Liver (tissue), 8 donors: ENCODE measurements at regions not wholly inside any gene's neighbourhood (a gene's known extent, or its start where the extent isn't known, plus 50 kb on each side); places are given as distances from the start of the nearest gene placed in this dataset.
A peak's percentile ranks its signal among the peaks of the same experiment; 100 is the strongest.
"Not testable (repeated sequence)": the region's sequence is repeated elsewhere in the genome, so short reads cannot be mapped to it uniquely, and the experiment has no call there.

ENCODE experiments used
- DNase-seq: peaks from one replicate; pipeline ENCODE4 v3.0.0-alpha.2; 2017; ENCODE audit warnings: low spot score
- H3K27ac ChIP-seq, 2 donors: one replicate each; pipeline ENCODE4 v1.7.0; 2013; ENCODE audit warnings: inconsistent platforms in 2 of 2, low read length in 2 of 2, control low read depth in 1 of 2, low read depth in 1 of 2, mild to moderate bottlenecking in 1 of 2
- H3K27me3 ChIP-seq, 4 donors: one replicate each; pipeline versions ENCODE4 v1.6.1 to v1.7.0; 2013; ENCODE audit warnings: low read length in 3 of 4, inconsistent platforms in 1 of 4, mild to moderate bottlenecking in 1 of 4, moderate library complexity in 1 of 4; ENCODE audit not compliant: control insufficient read depth in 4 of 4, insufficient read depth in 4 of 4
- H3K36me3 ChIP-seq, 4 donors: one replicate each; pipeline versions ENCODE4 v1.6.1 to v1.7.0; 2013; ENCODE audit warnings: low read length in 3 of 4, mild to moderate bottlenecking in 3 of 4, low read depth in 1 of 4, moderate library complexity in 1 of 4; ENCODE audit not compliant: control insufficient read depth in 4 of 4, insufficient read depth in 3 of 4
- H3K4me1 ChIP-seq, 4 donors: one replicate each; pipeline versions ENCODE4 v1.6.1 to v1.7.0; 2013; ENCODE audit warnings: low read length in 3 of 4, mild to moderate bottlenecking in 3 of 4, moderate library complexity in 1 of 4; ENCODE audit not compliant: control insufficient read depth in 4 of 4, insufficient read depth in 4 of 4
- H3K4me3 ChIP-seq, 3 donors: one replicate each; pipeline versions ENCODE4 v1.6.1 to v1.7.0; 2013; ENCODE audit warnings: low read length in 3 of 3, control low read depth in 1 of 3, low read depth in 1 of 3, mild to moderate bottlenecking in 1 of 3
- H3K9ac ChIP-seq, 2 donors: one replicate each; pipeline ENCODE4 v1.7.0; 2013; ENCODE audit warnings: low read length in 2 of 2, mild to moderate bottlenecking in 2 of 2, moderate library complexity in 2 of 2, control low read depth in 1 of 2, low read depth in 1 of 2
- H3K9me3 ChIP-seq, 4 donors: one replicate each; pipeline versions ENCODE4 v1.6.1 to v1.7.0; 2013; ENCODE audit warnings: low read length in 3 of 4; ENCODE audit not compliant: control insufficient read depth in 4 of 4
- EGR1 ChIP-seq, 2 donors: IDR thresholded peaks; 2 replicates each; pipeline ENCODE4 v1.6.1; 2016 to 2018; ENCODE audit warnings: antibody characterized with exemption in 2 of 2, low read depth in 2 of 2
- FOXA1 ChIP-seq: IDR thresholded peaks from 2 replicates; pipeline ENCODE4 v1.6.1; 2016; ENCODE audit warnings: antibody characterized with exemption
- FOXA2 ChIP-seq: IDR thresholded peaks from 2 replicates; pipeline ENCODE4 v1.6.1; 2016; ENCODE audit warnings: antibody characterized with exemption
- GABPA ChIP-seq, 2 donors: IDR thresholded peaks in 1 of 2; conservative IDR thresholded peaks in 1 of 2; 2 replicates each; pipeline ENCODE4 v1.6.1; 2016; ENCODE audit warnings: antibody characterized with exemption in 2 of 2, mild to moderate bottlenecking in 1 of 2, moderate library complexity in 1 of 2
- HNF4A ChIP-seq, 2 donors: conservative IDR thresholded peaks; 2 replicates each; pipeline ENCODE4 v1.6.1; 2016; ENCODE audit warnings: antibody characterized with exemption in 2 of 2, mild to moderate bottlenecking in 2 of 2
- HNF4G ChIP-seq: IDR thresholded peaks from 2 replicates; pipeline ENCODE4 v1.6.1; 2016; ENCODE audit warnings: antibody characterized with exemption
- RAD21 ChIP-seq, 2 donors: IDR thresholded peaks; 2 replicates each; pipeline ENCODE4 v1.6.1; 2016; ENCODE audit warnings: antibody characterized with exemption in 2 of 2, mild to moderate bottlenecking in 2 of 2
- RXRA ChIP-seq, 2 donors: IDR thresholded peaks; 2 replicates each; pipeline ENCODE4 v1.6.1; 2017 to 2018; ENCODE audit warnings: antibody characterized with exemption in 2 of 2, mild to moderate bottlenecking in 1 of 2
- SP1 ChIP-seq: IDR thresholded peaks from 2 replicates; pipeline ENCODE4 v1.6.1; 2018; ENCODE audit warnings: antibody characterized with exemption, mild to moderate bottlenecking
- TAF1 ChIP-seq: conservative IDR thresholded peaks from 2 replicates; pipeline ENCODE4 v1.6.1; 2016; ENCODE audit warnings: antibody characterized with exemption, mild to moderate bottlenecking
- YY1 ChIP-seq: IDR thresholded peaks from 2 replicates; pipeline ENCODE4 v1.6.1; 2016; ENCODE audit warnings: antibody characterized with exemption, mild to moderate bottlenecking
- WGBS: extraction: QIAGEN DNeasy Blood & Tissue Kit; methylation state at CpG from one replicate; pipeline ENCODE4 v1.1.7; 2013; 5-methylcytosine and 5-hydroxymethylcytosine counted together
- TF ChIP-seq, protein P1 (sequence below): IDR thresholded peaks from 2 replicates; pipeline ENCODE4 v1.6.1; 2016; ENCODE audit warnings: antibody characterized with exemption, mild to moderate bottlenecking
- TF ChIP-seq, protein P2 (sequence below): IDR thresholded peaks from 2 replicates; pipeline ENCODE4 v1.6.1; 2016; ENCODE audit warnings: antibody characterized with exemption
- TF ChIP-seq, protein P3 (sequence below): IDR thresholded peaks from 2 replicates; pipeline ENCODE4 v1.6.1; 2016; ENCODE audit warnings: antibody characterized with exemption
- TF ChIP-seq, protein P4 (sequence below): fragments of 150-350 bp; IDR thresholded peaks from 2 replicates; pipeline ENCODE4 v1.5.1; 2017; ENCODE audit warnings: improper control_type of control experiment, low read depth, low read length; ENCODE audit not compliant: missing input control
- TF ChIP-seq, protein P5 (sequence below): IDR thresholded peaks from 2 replicates; pipeline ENCODE4 v1.6.1; 2016; ENCODE audit warnings: antibody characterized with exemption
- donor health status: healthy.
- donor health status: healthy.
- donor health status: healthy.
- donor health status: healthy.
- donor health status: healthy.

DNA sequence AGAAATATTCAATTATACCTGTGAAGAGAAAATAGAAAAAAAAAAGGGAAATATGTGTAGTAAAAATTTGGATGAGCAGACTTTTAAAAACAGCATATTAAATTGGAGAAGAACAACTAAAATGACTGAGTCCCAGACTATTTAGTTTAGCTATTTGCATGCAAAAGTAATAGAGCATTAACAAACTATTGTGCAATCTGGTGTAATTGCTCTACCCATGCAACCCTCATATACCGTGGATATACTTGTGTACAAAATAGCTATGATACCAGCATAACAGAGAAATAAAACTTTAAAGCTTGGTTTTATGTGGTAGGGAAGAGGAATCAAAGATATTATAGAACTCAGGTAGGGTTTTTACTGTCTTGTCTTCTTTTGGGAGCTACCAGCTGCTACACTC, 78.7 kb upstream of the PRDM9 start:
- Histone ChIP-seq H3K36me3 (no peaks in the 10 kb centered on the region), H3K4me1 (no peaks in the 10 kb centered on the region), H3K27ac (no peak overlapping the region), H3K9me3 (no peaks in the 10 kb centered on the region), H3K9ac (no peak overlapping the region), H3K4me3 (no peak overlapping the region), H3K27me3 (no peaks in the 10 kb centered on the region)
- 34% methylated on average over 1 of the region's 1 CpG for WGBS
- TF ChIP-seq RAD21 (IDR thresholded peaks at IDR 0.05) (no peak), TAF1 (no peak), HNF4G (no peak), EGR1 (IDR thresholded peaks at IDR 0.05; ENCODE audit: low read depth in 2 of 2) (no peak), GABPA (IDR thresholded peaks at IDR 0.05 in 1 of 2, conservative IDR thresholded peaks at IDR 0.05 in 1 of 2) (no peak), SP1 (no peak), RXRA (IDR thresholded peaks at IDR 0.05) (no peak), HNF4A (conservative IDR thresholded peaks at IDR 0.05) (no peak), FOXA1 (no peak), FOXA2 (no peak), YY1 (no peak)
- TF ChIP-seq, protein P1, sequence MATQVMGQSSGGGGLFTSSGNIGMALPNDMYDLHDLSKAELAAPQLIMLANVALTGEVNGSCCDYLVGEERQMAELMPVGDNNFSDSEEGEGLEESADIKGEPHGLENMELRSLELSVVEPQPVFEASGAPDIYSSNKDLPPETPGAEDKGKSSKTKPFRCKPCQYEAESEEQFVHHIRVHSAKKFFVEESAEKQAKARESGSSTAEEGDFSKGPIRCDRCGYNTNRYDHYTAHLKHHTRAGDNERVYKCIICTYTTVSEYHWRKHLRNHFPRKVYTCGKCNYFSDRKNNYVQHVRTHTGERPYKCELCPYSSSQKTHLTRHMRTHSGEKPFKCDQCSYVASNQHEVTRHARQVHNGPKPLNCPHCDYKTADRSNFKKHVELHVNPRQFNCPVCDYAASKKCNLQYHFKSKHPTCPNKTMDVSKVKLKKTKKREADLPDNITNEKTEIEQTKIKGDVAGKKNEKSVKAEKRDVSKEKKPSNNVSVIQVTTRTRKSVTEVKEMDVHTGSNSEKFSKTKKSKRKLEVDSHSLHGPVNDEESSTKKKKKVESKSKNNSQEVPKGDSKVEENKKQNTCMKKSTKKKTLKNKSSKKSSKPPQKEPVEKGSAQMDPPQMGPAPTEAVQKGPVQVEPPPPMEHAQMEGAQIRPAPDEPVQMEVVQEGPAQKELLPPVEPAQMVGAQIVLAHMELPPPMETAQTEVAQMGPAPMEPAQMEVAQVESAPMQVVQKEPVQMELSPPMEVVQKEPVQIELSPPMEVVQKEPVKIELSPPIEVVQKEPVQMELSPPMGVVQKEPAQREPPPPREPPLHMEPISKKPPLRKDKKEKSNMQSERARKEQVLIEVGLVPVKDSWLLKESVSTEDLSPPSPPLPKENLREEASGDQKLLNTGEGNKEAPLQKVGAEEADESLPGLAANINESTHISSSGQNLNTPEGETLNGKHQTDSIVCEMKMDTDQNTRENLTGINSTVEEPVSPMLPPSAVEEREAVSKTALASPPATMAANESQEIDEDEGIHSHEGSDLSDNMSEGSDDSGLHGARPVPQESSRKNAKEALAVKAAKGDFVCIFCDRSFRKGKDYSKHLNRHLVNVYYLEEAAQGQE: no peak
- TF ChIP-seq, protein P2, sequence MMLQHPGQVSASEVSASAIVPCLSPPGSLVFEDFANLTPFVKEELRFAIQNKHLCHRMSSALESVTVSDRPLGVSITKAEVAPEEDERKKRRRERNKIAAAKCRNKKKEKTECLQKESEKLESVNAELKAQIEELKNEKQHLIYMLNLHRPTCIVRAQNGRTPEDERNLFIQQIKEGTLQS: no peak
- TF ChIP-seq, protein P3, sequence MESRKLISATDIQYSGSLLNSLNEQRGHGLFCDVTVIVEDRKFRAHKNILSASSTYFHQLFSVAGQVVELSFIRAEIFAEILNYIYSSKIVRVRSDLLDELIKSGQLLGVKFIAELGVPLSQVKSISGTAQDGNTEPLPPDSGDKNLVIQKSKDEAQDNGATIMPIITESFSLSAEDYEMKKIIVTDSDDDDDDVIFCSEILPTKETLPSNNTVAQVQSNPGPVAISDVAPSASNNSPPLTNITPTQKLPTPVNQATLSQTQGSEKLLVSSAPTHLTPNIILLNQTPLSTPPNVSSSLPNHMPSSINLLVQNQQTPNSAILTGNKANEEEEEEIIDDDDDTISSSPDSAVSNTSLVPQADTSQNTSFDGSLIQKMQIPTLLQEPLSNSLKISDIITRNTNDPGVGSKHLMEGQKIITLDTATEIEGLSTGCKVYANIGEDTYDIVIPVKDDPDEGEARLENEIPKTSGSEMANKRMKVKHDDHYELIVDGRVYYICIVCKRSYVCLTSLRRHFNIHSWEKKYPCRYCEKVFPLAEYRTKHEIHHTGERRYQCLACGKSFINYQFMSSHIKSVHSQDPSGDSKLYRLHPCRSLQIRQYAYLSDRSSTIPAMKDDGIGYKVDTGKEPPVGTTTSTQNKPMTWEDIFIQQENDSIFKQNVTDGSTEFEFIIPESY: no peak
- TF ChIP-seq, protein P4, sequence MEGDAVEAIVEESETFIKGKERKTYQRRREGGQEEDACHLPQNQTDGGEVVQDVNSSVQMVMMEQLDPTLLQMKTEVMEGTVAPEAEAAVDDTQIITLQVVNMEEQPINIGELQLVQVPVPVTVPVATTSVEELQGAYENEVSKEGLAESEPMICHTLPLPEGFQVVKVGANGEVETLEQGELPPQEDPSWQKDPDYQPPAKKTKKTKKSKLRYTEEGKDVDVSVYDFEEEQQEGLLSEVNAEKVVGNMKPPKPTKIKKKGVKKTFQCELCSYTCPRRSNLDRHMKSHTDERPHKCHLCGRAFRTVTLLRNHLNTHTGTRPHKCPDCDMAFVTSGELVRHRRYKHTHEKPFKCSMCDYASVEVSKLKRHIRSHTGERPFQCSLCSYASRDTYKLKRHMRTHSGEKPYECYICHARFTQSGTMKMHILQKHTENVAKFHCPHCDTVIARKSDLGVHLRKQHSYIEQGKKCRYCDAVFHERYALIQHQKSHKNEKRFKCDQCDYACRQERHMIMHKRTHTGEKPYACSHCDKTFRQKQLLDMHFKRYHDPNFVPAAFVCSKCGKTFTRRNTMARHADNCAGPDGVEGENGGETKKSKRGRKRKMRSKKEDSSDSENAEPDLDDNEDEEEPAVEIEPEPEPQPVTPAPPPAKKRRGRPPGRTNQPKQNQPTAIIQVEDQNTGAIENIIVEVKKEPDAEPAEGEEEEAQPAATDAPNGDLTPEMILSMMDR: no peak
- no peak for DNase-seq

DNA sequence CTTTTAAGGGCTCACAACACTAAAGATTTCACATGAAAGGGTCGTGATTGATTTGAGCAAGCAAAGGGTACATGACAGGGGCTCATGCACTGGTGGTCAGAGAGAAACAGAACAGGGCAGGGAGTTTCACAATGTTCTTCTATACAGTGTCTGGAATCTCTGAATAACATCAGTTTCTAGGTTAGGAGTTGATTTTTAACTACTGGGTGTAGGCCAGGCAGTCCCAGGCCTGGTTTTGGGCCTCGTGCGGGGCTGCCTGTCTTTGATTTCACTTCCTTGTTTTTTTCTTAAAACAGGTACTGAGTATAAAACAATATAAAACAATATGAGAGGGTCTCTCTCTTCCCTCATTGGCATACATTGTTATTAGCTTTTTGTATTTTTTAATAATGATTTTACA, 87.2 kb upstream of the PRDM9 start:
- WGBS: 31% methylated on average over 3 of the region's 3 CpGs
- H3K4me1 ChIP-seq: not testable (repeated sequence)

More for the DNA sequence above, 87.2 kb upstream of the PRDM9 start:
- Histone ChIP-seq H3K27ac (peak overlapping the region; percentile 50 to 69), H3K9ac (peak overlapping the region in 1 of 2 donors; percentile 54)
- not testable (repeated sequence) for H3K27me3 ChIP-seq, H3K4me3 ChIP-seq, H3K9me3 ChIP-seq, H3K36me3 ChIP-seq, DNase-seq
- TF ChIP-seq HNF4A (conservative IDR thresholded peaks at IDR 0.05) (peak; percentile 21 to 24), RAD21 (IDR thresholded peaks at IDR 0.05) (peak in 1 of 2 donors; percentile 13), SP1 (peak; percentile 55), RXRA (IDR thresholded peaks at IDR 0.05) (peak in 1 of 2 donors; percentile 11)
- TF ChIP-seq, protein P5, sequence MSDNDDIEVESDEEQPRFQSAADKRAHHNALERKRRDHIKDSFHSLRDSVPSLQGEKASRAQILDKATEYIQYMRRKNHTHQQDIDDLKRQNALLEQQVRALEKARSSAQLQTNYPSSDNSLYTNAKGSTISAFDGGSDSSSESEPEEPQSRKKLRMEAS: peak; percentile 24
